HEK293 (cell line): ENCODE measurements at regions not wholly inside any gene's neighbourhood (a gene's known extent, or its start where the extent isn't known, plus 50 kb on each side); places are given as distances from the start of the nearest gene placed in this dataset.

Experiments
- CTCF ChIP-seq: fragments of 450-650 bp; formaldehyde crosslinking; IDR thresholded peaks from 2 replicates; pipeline ENCODE4 v1.5.1; 2016; ENCODE audit warnings: missing biosample characterization, missing genetic modification characterization
- ZFP41 ChIP-seq: fragments of 450-650 bp; formaldehyde crosslinking; IDR thresholded peaks from 2 replicates; pipeline ENCODE4 v1.5.1; 2016; ENCODE audit warnings: missing biosample characterization, missing genetic modification characterization, borderline replicate concordance
- ZNF157 ChIP-seq: fragments of 450-650 bp; formaldehyde crosslinking; IDR thresholded peaks from 2 replicates; pipeline ENCODE4 v1.5.1; 2016; ENCODE audit warnings: missing biosample characterization, missing genetic modification characterization
- ZNF24 ChIP-seq: fragments of 450-650 bp; formaldehyde crosslinking; IDR thresholded peaks from 2 replicates; pipeline ENCODE4 v1.5.1; 2016; ENCODE audit warnings: missing biosample characterization, missing genetic modification characterization
- TF ChIP-seq, protein P1 (sequence below): fragments of 450-650 bp; formaldehyde crosslinking; IDR thresholded peaks from 2 replicates; pipeline ENCODE4 v1.5.1; 2016; ENCODE audit warnings: missing biosample characterization, missing genetic modification characterization, low read depth

DNA sequence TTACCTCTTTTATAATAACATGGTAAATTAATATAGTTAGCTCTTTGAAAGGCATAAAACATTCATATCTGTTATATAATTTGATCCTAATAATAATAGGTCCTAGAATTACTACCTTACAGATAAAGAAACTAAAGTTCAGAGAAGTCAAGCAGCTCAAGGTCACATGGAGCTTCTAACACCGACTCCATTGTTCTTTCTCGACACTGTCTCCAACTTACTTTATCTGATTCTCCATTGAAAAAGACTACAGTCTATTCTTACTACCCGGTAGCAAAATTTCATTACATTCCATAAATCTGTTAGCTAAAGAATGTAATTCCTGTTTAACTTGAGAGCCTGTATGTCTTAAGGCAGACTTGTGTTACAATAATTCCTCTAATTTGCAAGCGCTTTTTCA lies 96.3 kb upstream of the TMEM161B start:
- TF ChIP-seq ZNF24 (tag by site-specific recombination) = no peak
- TF ChIP-seq CTCF (tag by site-specific recombination) = no peak
- no peak for TF ChIP-seq ZNF157 (tag by site-specific recombination)
- TF ChIP-seq, protein P1, sequence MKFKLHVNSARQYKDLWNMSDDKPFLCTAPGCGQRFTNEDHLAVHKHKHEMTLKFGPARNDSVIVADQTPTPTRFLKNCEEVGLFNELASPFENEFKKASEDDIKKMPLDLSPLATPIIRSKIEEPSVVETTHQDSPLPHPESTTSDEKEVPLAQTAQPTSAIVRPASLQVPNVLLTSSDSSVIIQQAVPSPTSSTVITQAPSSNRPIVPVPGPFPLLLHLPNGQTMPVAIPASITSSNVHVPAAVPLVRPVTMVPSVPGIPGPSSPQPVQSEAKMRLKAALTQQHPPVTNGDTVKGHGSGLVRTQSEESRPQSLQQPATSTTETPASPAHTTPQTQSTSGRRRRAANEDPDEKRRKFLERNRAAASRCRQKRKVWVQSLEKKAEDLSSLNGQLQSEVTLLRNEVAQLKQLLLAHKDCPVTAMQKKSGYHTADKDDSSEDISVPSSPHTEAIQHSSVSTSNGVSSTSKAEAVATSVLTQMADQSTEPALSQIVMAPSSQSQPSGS = no peak
- no peak for TF ChIP-seq ZFP41 (tag by site-specific recombination)
